ENCODE measurements at regions not wholly inside any gene's neighbourhood (a gene's known extent, or its start where the extent isn't known, plus 50 kb on each side); places are given as distances from the start of the nearest gene placed in this dataset.
A peak's percentile ranks its signal among the peaks of the same experiment; 100 is the strongest.

DNA sequence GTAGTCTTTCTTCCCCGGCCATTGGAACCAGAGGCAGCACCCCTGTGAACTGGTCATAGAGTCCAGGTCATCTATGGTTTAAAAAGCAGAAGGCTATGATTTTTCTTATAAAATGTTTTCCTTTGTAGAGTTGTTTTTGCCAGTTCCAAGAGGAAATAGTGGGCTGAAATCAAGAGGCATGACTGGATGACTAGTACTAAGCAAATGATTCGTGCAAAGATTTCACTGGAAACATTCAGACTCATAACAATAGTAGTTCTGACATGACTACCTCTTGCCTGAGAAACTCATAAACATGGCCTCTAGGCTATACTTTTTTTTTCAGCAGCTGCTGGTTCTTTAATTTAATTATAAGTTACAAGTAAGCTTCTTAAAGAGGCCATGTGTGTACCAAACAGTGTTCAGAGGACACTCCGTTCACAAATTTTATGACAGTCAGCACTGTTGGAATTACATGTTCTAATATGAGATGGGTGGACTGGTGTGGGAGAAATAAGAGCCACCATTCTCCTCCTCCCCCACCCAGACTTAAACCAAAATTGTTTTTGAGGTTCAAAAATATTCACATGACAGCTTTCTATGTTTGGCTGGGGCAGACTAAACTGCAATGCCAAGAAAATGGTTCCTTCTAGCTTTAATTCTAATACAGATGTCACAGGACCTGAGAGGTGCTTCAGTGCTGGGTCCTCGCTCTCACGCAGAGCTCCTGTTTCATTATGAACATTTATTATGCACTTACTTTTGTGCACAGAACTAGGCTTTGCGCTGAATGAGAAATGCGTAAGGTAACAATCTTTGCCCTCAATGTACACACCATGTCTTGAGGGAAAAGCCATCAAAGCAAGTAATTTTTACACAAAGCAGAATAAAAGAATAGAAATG lies 147.5 kb downstream of the ZC3H11B start:
- Histone ChIP-seq H3K4me1 (ENCODE audit: control insufficient read depth in 1 of 2, low read depth in 2 of 2) (no peaks in the 10 kb centered on the region), H3K4me3 (no peak overlapping the region), H3K27me3 (replicated peaks; ENCODE audit: insufficient read depth) (no peaks in the 10 kb centered on the region), H3K9me3 (no peaks in the 10 kb centered on the region), H3K36me3 (no peaks in the 10 kb centered on the region), H3K27ac (no peak overlapping the region)
- DNase-seq (ENCODE audit: low spot score) (no peak), ATAC-seq (ENCODE audit: insufficient number of reproducible peaks, low FRiP score, low read depth) (no peak)
- TF ChIP-seq, protein P1, sequence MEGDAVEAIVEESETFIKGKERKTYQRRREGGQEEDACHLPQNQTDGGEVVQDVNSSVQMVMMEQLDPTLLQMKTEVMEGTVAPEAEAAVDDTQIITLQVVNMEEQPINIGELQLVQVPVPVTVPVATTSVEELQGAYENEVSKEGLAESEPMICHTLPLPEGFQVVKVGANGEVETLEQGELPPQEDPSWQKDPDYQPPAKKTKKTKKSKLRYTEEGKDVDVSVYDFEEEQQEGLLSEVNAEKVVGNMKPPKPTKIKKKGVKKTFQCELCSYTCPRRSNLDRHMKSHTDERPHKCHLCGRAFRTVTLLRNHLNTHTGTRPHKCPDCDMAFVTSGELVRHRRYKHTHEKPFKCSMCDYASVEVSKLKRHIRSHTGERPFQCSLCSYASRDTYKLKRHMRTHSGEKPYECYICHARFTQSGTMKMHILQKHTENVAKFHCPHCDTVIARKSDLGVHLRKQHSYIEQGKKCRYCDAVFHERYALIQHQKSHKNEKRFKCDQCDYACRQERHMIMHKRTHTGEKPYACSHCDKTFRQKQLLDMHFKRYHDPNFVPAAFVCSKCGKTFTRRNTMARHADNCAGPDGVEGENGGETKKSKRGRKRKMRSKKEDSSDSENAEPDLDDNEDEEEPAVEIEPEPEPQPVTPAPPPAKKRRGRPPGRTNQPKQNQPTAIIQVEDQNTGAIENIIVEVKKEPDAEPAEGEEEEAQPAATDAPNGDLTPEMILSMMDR (IDR thresholded peaks at IDR 0.05) = no peak

DNA sequence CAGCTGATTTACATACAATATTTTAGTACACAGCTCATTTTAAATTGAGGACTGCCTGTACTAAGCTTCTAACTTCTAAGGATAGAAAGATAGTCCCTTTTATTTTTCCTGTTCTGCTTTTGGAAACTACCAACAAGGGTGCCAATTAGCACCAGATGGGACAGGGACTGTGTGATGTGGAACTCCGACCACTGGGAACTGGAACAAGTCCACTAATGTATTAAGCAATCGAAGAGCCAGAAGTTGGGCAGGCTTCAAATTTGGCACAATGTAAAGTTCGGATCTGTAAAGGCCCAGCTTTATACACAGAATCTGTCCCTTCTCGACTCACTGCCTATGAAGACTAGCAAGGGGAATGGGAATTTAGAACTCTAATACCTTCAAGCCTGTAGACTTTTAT lies 149.3 kb downstream of the ZC3H11B start:
- H3K27ac ChIP-seq = no peak overlapping the region
- no peak overlapping the region for H3K4me3 ChIP-seq
- no peaks in the 10 kb centered on the region for H3K4me1 ChIP-seq (ENCODE audit: control insufficient read depth in 1 of 2, low read depth in 2 of 2)
- no peaks in the 10 kb centered on the region for H3K9me3 ChIP-seq
- ATAC-seq (ENCODE audit: insufficient number of reproducible peaks, low FRiP score, low read depth) (no peak), DNase-seq (ENCODE audit: low spot score) (no peak)
- H3K36me3 ChIP-seq = no peaks in the 10 kb centered on the region
- TF ChIP-seq, protein P1 (IDR thresholded peaks at IDR 0.05) = no peak
- H3K27me3 ChIP-seq (replicated peaks; ENCODE audit: insufficient read depth) = no peaks in the 10 kb centered on the region

DNA sequence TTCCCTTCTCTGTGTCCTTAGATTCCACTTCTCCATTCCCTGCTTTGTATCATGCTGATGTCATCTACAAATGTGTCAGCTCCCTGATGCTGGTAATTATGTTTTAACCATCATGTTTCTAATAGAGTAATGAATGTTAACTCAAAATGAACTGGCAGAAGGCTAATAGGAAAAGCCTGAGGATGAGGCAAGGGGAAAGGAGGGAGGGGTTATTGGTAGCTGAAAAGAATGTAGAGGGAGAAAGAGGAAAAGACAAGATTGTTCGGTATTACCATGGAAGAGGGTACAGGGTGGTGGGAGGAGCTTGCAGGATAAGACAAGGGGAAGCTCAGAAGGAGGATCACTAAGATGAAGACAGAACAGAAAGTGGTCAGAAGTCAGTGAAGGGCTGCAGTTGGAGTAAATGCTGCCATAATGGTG lies 150.9 kb downstream of the ZC3H11B start:
- H3K27me3 ChIP-seq (replicated peaks; ENCODE audit: insufficient read depth) = no peaks in the 10 kb centered on the region
- no peaks in the 10 kb centered on the region for H3K36me3 ChIP-seq
- ATAC-seq (ENCODE audit: insufficient number of reproducible peaks, low FRiP score, low read depth) = no peak
- DNase-seq (ENCODE audit: low spot score) = no peak
- H3K27ac ChIP-seq = no peak overlapping the region
- no peaks in the 10 kb centered on the region for H3K4me1 ChIP-seq (ENCODE audit: control insufficient read depth in 1 of 2, low read depth in 2 of 2)
- no peaks in the 10 kb centered on the region for H3K9me3 ChIP-seq
- H3K4me3 ChIP-seq = no peak overlapping the region
- TF ChIP-seq, protein P1 (IDR thresholded peaks at IDR 0.05) = no peak

DNA sequence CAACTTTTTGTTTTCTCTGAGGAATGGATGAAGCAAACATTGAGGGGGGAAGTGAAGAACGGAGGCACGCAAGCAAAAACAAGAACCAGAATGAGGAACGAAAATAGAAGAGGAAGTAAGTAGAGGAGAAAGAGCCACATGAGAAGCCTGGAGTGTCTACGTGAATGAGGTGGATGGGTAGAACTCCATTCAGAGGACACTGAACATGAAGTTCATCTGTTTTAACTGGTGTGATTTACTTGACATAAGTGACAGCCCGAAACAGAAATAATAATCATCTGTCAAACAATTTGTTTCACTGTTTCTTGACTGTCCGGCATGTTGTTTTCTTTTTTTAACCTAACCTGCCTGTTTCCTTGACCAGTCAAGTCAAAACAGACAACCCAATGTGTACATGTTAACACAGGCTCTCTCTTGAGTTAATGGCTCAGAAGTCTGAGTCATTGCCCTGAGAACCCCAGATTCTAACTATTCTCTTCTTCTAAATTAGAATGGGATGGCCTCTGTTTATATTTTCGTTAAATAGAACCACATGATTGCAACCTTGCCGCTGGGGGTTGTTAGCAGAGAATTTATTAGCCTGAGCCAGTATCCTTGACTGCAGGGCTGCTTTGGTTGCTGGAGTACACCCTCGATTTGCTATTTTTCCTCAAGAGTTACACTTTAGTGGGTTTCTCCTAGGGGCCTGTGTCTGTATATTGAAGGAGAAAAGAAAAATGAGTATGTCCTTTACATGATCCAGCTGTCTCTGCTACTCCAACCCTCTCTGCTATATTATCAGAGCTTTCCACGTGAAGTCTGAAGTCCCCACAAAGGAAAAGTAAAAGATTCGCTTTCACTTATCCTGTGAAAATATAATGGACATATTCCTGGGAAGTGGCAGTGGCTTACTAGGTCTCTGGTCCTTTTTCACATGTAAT lies 151.7 kb downstream of the ZC3H11B start:
- H3K27ac ChIP-seq = peak overlapping the region in 1 of 2 donors; percentile 47
- no peak for ATAC-seq (ENCODE audit: insufficient number of reproducible peaks, low FRiP score, low read depth)
- TF ChIP-seq, protein P1 (IDR thresholded peaks at IDR 0.05) = no peak
- no peaks in the 10 kb centered on the region for H3K27me3 ChIP-seq (replicated peaks; ENCODE audit: insufficient read depth)
- no peak for DNase-seq (ENCODE audit: low spot score)
- H3K4me3 ChIP-seq = no peak overlapping the region
- no peaks in the 10 kb centered on the region for H3K36me3 ChIP-seq
- no peaks in the 10 kb centered on the region for H3K9me3 ChIP-seq
- no peaks in the 10 kb centered on the region for H3K4me1 ChIP-seq (ENCODE audit: control insufficient read depth in 1 of 2, low read depth in 2 of 2)

All from thoracic aorta (tissue), 2 donors.